Fibroblast of skin of abdomen (primary cell): ENCODE measurements at regions not wholly inside any gene's neighbourhood (a gene's known extent, or its start where the extent isn't known, plus 50 kb on each side); places are given as distances from the start of the nearest gene placed in this dataset.

Experiments
- DNase-seq: peaks from one replicate; pipeline ENCODE4 v3.0.0-alpha.2; 2013

DNA sequence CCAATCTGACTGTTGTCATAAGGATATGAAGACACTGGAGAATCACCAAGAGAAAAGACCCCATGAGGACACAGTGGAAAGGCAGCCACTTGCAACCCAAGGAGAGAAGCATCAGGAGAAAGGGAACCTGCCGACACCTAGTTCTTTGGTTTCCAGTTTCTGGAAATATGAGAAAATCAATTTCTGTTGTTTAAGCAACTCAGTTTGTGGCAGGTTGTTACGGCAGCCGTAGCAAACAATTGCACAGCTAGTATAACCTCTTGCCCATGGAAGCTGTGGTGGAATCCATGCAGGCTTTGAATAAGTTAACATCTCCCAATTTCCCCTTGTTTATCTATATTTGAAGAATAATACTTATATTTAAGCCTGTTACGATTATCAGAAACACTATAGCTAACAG lies 1103.0 kb upstream of the PHF14 start:
- DNase-seq = no peak

DNA sequence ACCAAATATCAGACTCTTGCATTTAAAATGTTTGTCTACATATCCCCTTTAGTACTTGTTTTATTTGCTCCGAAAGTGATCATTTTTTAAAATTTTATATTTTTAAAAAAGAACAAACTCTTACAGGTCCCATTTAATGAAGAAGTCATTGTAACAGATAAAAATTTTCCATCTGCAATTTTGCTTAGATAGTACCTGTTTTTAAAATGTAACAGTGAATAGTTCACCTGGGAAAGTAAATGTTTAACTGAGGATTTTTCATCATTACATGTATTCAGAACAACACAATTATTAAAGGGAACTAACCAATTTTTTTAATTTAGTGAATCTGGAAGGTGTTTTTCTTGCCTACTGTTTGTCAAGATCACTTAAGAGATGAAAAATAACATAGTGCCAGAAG lies 1099.5 kb upstream of the PHF14 start:
- no peak for DNase-seq

DNA sequence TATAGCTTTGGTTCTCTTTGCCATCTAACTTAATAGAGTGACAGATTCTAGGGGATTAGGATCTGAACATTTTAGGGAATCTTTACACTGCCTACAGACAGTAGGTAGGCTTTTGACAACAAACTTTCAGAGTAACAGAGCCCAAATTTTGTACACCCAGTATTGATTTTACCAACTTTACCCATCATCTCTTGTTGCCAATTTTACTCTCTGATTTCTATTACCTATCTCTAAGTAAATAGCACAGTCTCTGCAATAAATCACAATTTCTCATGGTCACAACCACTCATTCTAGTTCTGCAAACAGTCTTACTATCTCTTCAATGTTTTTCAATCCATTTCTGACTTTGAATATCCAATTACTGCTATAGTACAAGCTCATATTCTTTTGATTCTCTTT lies 1097.6 kb upstream of the PHF14 start:
- no peak for DNase-seq

GRCh38 chr7:9889554-9889953 lies 1084.1 kb upstream of the PHF14 start:
- DNase-seq = no peak

GRCh38 chr7:9890092-9890491 lies 1083.6 kb upstream of the PHF14 start:
- no peak for DNase-seq

- DNase-seq = no peak
Observed at GRCh38 chr7:9891056-9891455, 1082.6 kb upstream of the PHF14 start.

GRCh38 chr7:9900339-9900738 lies 1073.3 kb upstream of the PHF14 start:
- DNase-seq = no peak

GRCh38 chr7:9921326-9921725 lies 1052.3 kb upstream of the PHF14 start:
- no peak for DNase-seq

DNA sequence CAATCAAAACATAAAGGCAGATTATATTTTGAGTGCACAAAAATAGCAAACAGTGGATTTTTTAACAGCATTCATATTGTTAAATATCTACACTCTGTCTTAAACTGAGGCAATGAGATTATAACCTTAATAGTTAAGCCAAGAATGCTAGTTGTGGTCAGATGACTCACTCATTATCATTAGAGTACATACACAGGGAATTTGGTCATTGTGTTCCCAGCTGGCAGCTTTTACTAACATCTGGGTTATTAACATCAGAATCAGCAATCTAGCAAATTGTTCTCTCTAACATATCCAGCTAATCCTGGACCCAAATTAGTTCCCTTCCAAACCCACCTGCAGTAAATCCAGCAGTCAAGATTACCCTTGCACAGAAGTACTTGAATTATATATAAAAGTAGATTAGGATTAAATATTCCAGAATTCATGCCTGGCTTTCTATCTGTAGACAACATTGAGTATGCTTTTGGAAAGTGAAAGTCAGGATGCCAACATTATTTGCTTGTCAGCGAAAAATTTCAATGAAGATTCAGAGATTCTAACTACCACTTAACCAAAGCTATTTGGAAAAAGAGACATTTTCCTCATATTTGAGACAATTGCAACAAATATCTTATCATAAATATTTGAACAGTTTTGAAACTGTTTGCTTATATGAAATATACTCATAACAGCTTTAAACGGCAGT lies 1035.6 kb upstream of the PHF14 start:
- DNase-seq = peak; percentile 64

DNA sequence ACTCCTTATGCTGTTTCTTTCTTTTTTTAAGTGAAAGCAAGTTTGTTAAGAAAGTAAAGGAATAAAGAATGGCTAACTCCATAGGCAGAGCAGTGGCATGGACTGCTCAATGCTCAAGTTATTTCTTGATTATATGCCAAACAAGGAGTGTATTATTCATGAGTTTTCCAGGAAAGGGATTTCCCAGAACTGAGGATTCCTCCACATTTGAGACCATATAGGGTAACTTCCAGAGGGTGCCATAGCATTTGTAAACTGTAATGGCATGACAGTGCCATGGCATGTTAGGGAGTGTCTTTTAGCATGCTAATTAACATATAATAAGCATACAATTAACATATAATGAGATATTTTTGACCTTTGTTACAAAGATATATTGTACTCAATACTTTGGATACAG lies 1034.5 kb upstream of the PHF14 start:
- DNase-seq = peak; percentile 1

- DNase-seq = no peak
Observed at GRCh38 chr7:9945131-9945530, 1028.5 kb upstream of the PHF14 start.

DNA sequence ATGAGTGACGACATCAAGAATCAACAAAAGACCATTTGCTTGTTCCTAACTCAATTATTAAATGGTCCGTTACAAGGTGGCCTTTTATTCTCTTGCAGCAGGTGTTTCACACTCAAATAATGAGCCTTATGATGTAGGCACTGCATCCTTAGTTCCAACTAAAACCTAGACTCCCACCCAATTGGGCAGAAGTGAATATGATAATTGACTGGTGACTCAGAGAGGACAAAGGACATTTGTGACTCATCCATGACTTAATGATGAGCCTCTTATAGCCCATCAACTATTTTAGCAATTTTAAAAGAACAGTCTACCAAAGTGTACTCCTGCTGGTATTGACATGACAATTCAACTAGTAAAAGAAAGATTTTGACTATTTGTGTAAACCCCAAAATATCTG lies 1027.8 kb upstream of the PHF14 start:
- no peak for DNase-seq

DNA sequence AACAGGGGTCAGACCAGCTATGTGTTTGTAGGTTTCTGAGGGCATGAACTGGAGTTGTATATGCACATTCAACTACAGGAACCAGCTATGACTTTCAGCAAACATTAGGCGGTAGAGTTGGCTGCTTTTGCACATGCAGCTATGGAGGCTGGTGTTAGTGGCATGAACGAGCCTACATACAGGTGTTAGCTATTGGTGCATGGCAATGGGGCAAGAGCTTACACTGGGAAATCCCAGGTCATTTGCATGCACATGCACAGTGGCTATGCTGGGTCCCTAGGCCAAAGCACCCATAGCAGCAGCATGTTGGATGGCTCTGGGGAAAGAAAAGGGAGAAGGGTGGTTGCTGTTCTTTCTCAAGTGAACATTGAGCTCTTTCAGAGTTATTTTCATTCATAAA lies 1018.5 kb upstream of the PHF14 start:
- DNase-seq = no peak

- no peak for DNase-seq
Observed at GRCh38 chr7:9958486-9958885, 1015.2 kb upstream of the PHF14 start.

GRCh38 chr7:9960460-9960859 lies 1013.2 kb upstream of the PHF14 start:
- no peak for DNase-seq

DNA sequence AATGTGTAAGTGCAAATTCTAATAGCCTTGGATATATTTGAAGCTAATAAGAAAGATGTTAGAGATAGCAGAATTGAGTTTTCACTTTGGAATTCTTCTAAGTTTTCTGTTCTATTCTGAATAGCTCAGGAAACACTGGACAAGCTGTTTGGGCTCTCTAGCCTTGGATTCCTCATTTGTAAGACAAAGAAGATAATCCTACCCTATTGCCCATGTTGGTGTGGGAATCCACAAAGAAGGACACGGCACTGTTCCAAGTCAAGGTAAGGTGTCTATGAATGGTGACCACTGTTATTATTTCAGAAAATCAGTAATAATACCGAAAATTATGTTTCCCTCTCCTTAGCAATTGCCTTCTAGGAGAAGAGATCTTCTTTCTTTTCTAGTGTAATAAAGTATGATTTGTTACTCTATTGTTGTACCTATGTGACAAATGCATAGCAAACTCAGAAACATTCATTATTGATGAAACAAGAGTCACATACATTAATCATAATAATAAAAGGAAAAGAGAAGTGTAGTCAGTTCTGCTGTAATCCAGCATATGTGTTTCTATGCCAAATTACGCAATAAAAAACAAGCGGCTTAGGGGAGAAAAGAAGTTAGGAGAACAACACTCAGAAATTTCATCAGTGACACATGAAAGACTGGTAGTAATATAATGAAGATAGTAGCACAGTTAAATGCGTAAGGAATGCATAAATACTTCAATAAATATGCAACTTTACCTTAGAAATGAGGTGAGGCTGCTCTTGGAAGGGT lies 1012.3 kb upstream of the PHF14 start:
- DNase-seq = no peak

DNA sequence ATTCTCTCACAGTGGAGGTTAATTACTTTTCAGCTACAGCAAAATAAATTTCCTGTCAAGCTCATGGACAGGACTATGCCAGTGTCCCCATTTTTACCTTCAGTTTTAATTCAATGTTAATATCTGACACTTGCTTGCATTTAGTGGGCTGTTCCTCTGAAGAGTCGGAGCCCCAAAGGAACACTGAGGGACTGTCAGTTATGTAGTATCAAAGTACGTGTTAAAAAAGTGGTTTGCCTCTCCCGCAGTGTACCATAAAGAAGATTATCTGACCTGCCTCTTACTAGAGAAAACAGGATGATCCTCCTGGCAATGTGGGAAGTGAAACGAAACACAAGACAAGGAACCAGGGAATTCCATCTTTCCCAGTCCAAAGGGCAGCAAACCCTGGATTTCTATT lies 1010.9 kb upstream of the PHF14 start:
- DNase-seq = no peak

DNA sequence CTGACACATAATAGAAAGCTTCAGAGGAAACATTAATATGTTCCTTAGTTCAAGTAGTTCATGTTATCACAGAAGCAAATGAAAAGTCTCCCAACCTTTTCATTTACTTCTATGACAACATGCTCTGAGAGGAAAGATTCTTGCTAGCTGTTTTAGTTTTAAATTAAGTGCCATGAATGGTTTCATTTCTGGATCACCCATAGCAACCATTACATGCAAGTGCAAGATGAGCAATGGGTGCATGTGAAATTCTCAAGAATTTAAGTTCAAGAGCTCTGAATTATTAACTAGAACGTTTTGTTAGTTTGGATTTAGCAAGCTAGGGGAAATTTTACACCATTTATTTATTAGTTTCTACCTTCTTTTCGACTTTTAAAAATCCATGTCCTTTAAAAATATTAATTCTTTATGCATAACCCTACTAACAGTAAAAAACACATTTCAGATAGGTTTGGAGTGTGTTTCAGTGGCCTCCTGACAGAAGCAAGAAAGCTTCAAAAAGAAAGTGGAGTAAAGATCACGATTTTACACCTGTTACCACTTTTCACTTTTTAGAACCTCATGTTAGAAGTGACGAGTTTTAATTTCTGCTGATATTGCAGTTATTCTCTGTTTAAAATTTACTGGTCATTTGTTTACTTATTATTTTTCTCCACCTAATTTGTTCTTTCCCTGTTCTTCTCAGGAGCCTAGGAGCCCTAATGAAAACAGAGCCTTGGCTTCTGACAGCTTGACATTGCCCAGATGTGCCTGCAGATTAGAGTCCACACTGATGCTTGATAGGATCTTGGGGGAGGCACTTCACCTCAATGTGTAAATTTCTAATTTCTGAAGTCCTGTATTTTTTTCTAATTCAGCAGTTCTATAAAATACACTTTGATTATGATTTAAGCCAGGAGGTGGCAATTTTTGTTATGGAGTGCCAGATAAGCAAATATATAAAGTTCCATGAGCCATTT lies 995.3 kb upstream of the PHF14 start:
- no peak for DNase-seq

- no peak for DNase-seq
Observed at GRCh38 chr7:9981742-9982349, 991.8 kb upstream of the PHF14 start.

- no peak for DNase-seq
Observed at GRCh38 chr7:9983048-9983447, 990.6 kb upstream of the PHF14 start.

- DNase-seq = no peak
Observed at GRCh38 chr7:10015687-10016086, 958.0 kb upstream of the PHF14 start.

- no peak for DNase-seq
Observed at GRCh38 chr7:10022480-10022879, 951.2 kb upstream of the PHF14 start.

DNA sequence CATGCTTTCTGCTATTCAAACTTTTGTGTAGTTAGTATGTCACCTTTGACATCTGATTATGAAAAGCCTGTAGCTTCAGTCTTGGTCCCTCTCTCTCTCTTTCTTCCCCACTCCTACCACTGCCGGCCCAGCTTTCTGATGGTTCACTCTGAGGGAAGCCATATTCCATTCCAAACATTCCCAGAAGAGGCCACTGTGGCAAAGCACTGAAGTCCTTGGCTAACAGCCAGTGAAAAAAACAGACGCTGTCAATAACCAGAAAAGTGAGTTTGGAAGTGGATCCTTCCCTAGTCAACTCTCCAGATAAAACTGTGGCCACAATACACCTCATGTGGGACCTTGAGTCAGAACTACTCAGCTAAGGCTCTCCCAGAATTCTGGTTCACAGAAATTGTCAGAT lies 950.7 kb upstream of the PHF14 start:
- DNase-seq = peak; percentile 9
